ENCODE measurements at regions not wholly inside any gene's neighbourhood (a gene's known extent, or its start where the extent isn't known, plus 50 kb on each side); places are given as distances from the start of the nearest gene placed in this dataset.

GRCh38 chr21:24110846-24111245, 1496.4 kb downstream of the MRPL39 start:
- TF ChIP-seq POLR2A (IDR thresholded peaks at IDR 0.05) (no peak), CTCF (IDR thresholded peaks at IDR 0.05) (no peak)

Data from lower leg skin (tissue), 3 donors.